HepG2 (cell line): ENCODE measurements at regions not wholly inside any gene's neighbourhood (a gene's known extent, or its start where the extent isn't known, plus 50 kb on each side); places are given as distances from the start of the nearest gene placed in this dataset.
A peak's percentile ranks its signal among the peaks of the same experiment; 100 is the strongest.

Experiments
- ATAC-seq: fragments of 200-7000 bp; cut with Tn5 transposase; 3 replicates; pipeline ENCODE4 v1.9.1; 2020; ENCODE audit warnings: mild to moderate bottlenecking, moderate library complexity
- BruUV-seq: library from RNA; stranded (reverse); fragments of 400-500 nt; replicated peaks from 2 replicates; lab custom pipeline; 2021; lab: Mats Ljungman, UMichigan
- CTCF ChIA-PET: fragments of 300-600 bp; formaldehyde crosslinking; extraction: SDS; loops from one replicate; lab custom pipeline; 2021; ENCODE audit warnings: low total read pairs, inconsistent platforms, low intra/inter-chr PET ratio; lab: Yijun Ruan, JAX
- POLR2A ChIA-PET: fragments of 350-600 bp; sonication (Branson Sonifier 250); formaldehyde crosslinking; loops from one replicate; lab custom pipeline; 2020; ENCODE audit warnings: antibody characterized with exemption, inconsistent platforms; lab: Yijun Ruan, JAX
- DNase-seq: peaks from one replicate; pipeline ENCODE4 v3.0.0-alpha.2; 2015; ENCODE audit warnings: low spot score
- FAIRE-seq: peaks from 3 replicates; lab custom pipeline; 2011; peaks lifted over from hg19 to GRCh38; lab: Jason Lieb, UNC
- H2AFZ ChIP-seq: one replicate; pipeline ENCODE4 v1.6.1; 2011; ENCODE audit warnings: low read length, inconsistent platforms
- H3K27ac ChIP-seq: fragments of 300-600 bp; 3 replicates; pipeline ENCODE4 v1.8.0; 2011; ENCODE audit warnings: mixed run types, mild to moderate bottlenecking, mixed read lengths, low read length, inconsistent platforms; ENCODE audit not compliant: insufficient read depth; ENCODE audit errors: extremely low read length
- H3K27me3 ChIP-seq, 2 experiments: fragments of 200-600 bp in 1 of 2; 2 replicates in 1 of 2; 3 replicates in 1 of 2; pipeline versions ENCODE4 v1.6.0 to v1.8.0; 2011; ENCODE audit warnings: low read length in 2 of 2, mild to moderate bottlenecking in 2 of 2, moderate library complexity in 2 of 2, inconsistent platforms in 1 of 2; ENCODE audit not compliant: insufficient read depth in 2 of 2, control insufficient read depth in 1 of 2
- H3K36me3 ChIP-seq, 2 experiments: fragments of 200-600 bp in 1 of 2; replicated peaks in 1 of 2; 2 replicates in 1 of 2; 3 replicates in 1 of 2; pipeline versions ENCODE4 v1.5.1 to v1.8.0; 2011; ENCODE audit warnings: low read length in 2 of 2, inconsistent platforms in 1 of 2; ENCODE audit not compliant: insufficient read depth in 2 of 2, control insufficient read depth in 1 of 2
- H3K4me1 ChIP-seq: 2 replicates; pipeline ENCODE4 v1.5.1; 2012; ENCODE audit warnings: low read length, inconsistent platforms; ENCODE audit not compliant: insufficient read depth
- H3K4me2 ChIP-seq: 2 replicates; pipeline ENCODE4 v1.6.0; 2011; ENCODE audit warnings: low read depth, low read length, inconsistent platforms
- H3K4me3 ChIP-seq, 3 experiments: fragments of 200-600 bp in 1 of 3; sonication (generic), shearing (Covaris generic) in 1 of 3; replicated peaks in 1 of 3; 2 replicates each; pipeline ENCODE4 v1.5.1; 2011 to 2016; ENCODE audit warnings: low read length in 3 of 3, inconsistent platforms in 2 of 3, low read depth in 2 of 3, mild to moderate bottlenecking in 2 of 3, control low read depth in 1 of 3, mixed read lengths in 1 of 3; ENCODE audit not compliant: insufficient read depth in 1 of 3
- H3K79me2 ChIP-seq: one replicate; pipeline ENCODE4 v1.6.1; 2011; ENCODE audit warnings: low read length, inconsistent platforms; ENCODE audit not compliant: insufficient read depth
- H3K9ac ChIP-seq: 2 replicates; pipeline ENCODE4 v1.6.0; 2011; ENCODE audit warnings: mild to moderate bottlenecking, low read depth, low read length, inconsistent platforms; ENCODE audit not compliant: insufficient read depth
- H3K9me3 ChIP-seq: 2 replicates; pipeline ENCODE4 v1.5.1; 2012; ENCODE audit warnings: mild to moderate bottlenecking, low read length
- H4K20me1 ChIP-seq: 2 replicates; pipeline ENCODE4 v1.6.0; 2011; ENCODE audit warnings: inconsistent platforms, mild to moderate bottlenecking, low read length, moderate library complexity; ENCODE audit not compliant: insufficient read depth
- ARHGAP35 ChIP-seq: sonication (generic); formaldehyde crosslinking; IDR thresholded peaks from 2 replicates; pipeline ENCODE4 v1.9.0; 2022; ENCODE audit warnings: mild to moderate bottlenecking, inconsistent platforms, moderate library complexity, missing genetic modification reagents, borderline replicate concordance
- BCL6 ChIP-seq: IDR thresholded peaks from 2 replicates; pipeline ENCODE4 v1.6.1; 2016; ENCODE audit warnings: missing genetic modification reagents, missing compliant biosample characterization
- HDAC2 ChIP-seq: sonication (generic); formaldehyde crosslinking; IDR thresholded peaks from 2 replicates; pipeline ENCODE4 v1.4.0; 2020; ENCODE audit warnings: missing genetic modification reagents
- HOXD1 ChIP-seq: sonication (generic); formaldehyde crosslinking; IDR thresholded peaks from 2 replicates; pipeline ENCODE4 v1.5.0; 2020; ENCODE audit warnings: missing genetic modification reagents
- KDM5B ChIP-seq: sonication (generic); formaldehyde crosslinking; IDR thresholded peaks from 2 replicates; pipeline ENCODE4 v1.4.0; 2020; ENCODE audit warnings: missing genetic modification reagents, mild to moderate bottlenecking, borderline replicate concordance
- MED1 ChIP-seq: sonication (generic); formaldehyde crosslinking; IDR thresholded peaks from 2 replicates; pipeline ENCODE4 v1.4.0; 2020; ENCODE audit warnings: missing genetic modification reagents
- MED8 ChIP-seq: sonication (generic); formaldehyde crosslinking; IDR thresholded peaks from 2 replicates; pipeline ENCODE4 v1.8.1; 2023; ENCODE audit warnings: mild to moderate bottlenecking, missing genetic modification reagents; ENCODE audit not compliant: insufficient replicate concordance
- NONO ChIP-seq, 2 experiments: fragments of 450-650 bp in 1 of 2; sonication (generic) in 1 of 2; formaldehyde crosslinking in 1 of 2; IDR thresholded peaks in 1 of 2; conservative IDR thresholded peaks in 1 of 2; 2 replicates each; pipeline versions ENCODE4 v1.6.1 to v1.8.0; 2017 to 2022; ENCODE audit warnings: mild to moderate bottlenecking in 1 of 2, missing genetic modification reagents in 1 of 2, moderate library complexity in 1 of 2
- ONECUT2 ChIP-seq: sonication (generic); formaldehyde crosslinking; IDR thresholded peaks from 2 replicates; pipeline ENCODE4 v1.4.0; 2020; ENCODE audit warnings: missing genetic modification reagents
- SP5 ChIP-seq: IDR thresholded peaks from 2 replicates; pipeline ENCODE4 v1.6.1; 2016; ENCODE audit warnings: low read depth, borderline replicate concordance
- TBX2 ChIP-seq: sonication (generic); formaldehyde crosslinking; IDR thresholded peaks from 2 replicates; pipeline ENCODE4 v1.5.0; 2020; ENCODE audit warnings: missing genetic modification reagents, mild to moderate bottlenecking, borderline replicate concordance
- ZNF614 ChIP-seq: IDR thresholded peaks from 2 replicates; pipeline ENCODE4 v1.6.1; 2018; ENCODE audit warnings: missing biosample characterization, missing genetic modification reagents, inconsistent platforms, borderline replicate concordance
- ZNF746 ChIP-seq: sonication (generic); formaldehyde crosslinking; IDR thresholded peaks from 2 replicates; pipeline ENCODE4 v1.8.0; 2022; ENCODE audit warnings: mild to moderate bottlenecking, missing genetic modification reagents
- ZSCAN9 ChIP-seq: IDR thresholded peaks from 2 replicates; pipeline ENCODE4 v1.6.1; 2016; ENCODE audit warnings: borderline replicate concordance
- WGBS: methylation state at CpG from one replicate; pipeline ENCODE4 v1.1.6; 2017; ENCODE audit warnings: low lambda C conversion rate; 5-methylcytosine and 5-hydroxymethylcytosine counted together
- in situ Hi-C: cut with HindIII; loops from 2 replicates; pipeline ENCODE4 v1.10.0; 2017; ENCODE audit warnings: low pct_unique_long_range_greater_than_20kb; ENCODE audit not compliant: extremely low pct_ligation_motif_present
- intact Hi-C: fragments of 100-400 bp; cut with micrococcal nuclease; formaldehyde crosslinking; loops from one replicate; pipeline ENCODE4 v1.10.0; 2022; ENCODE audit not compliant: unreplicated experiment
- TF ChIP-seq, protein P1 (sequence below): IDR thresholded peaks from 2 replicates; pipeline ENCODE4 v1.6.1; 2018; ENCODE audit warnings: missing genetic modification reagents, mild to moderate bottlenecking, missing compliant biosample characterization
- TF ChIP-seq, protein P2 (sequence below): sonication (generic); formaldehyde crosslinking; IDR thresholded peaks from 2 replicates; pipeline ENCODE4 v1.4.0; 2020; ENCODE audit warnings: mild to moderate bottlenecking, missing genetic modification reagents
- TF ChIP-seq, protein P3 (sequence below): sonication (generic); formaldehyde crosslinking; IDR thresholded peaks from 2 replicates; pipeline ENCODE4 v1.4.0; 2020; ENCODE audit warnings: mild to moderate bottlenecking, missing genetic modification reagents
- TF ChIP-seq, protein P4 (sequence below): sonication (generic); formaldehyde crosslinking; IDR thresholded peaks from 2 replicates; pipeline ENCODE4 v1.8.0; 2022; ENCODE audit warnings: missing genetic modification reagents, mild to moderate bottlenecking, moderate library complexity, borderline replicate concordance

DNA sequence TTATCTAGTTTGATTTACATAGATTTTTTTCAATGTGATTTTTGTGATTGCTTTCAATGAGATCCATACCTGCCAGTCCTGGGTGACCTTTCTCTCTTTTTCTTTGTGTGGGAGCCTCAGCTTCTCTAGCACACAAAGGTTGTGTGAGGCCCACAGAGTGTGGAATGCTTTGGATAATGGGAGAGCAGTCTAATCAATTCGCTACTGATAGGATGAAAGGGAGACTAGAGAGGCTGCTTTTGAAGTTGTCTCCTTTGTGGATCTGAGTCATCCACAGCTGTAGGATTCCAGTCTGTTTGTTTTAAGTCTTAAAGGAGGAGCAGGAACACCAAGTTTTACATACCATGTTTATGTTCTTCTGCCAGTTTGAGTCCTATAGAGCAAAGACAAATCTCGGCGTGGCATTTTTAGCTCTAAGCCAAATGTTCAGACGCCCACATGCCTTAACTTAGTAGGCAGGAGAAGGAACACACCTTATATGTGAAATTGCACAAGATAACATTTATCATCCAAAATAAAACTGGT, 330.0 kb downstream of the ARL4A start:
- in situ Hi-C loops = loop anchor here (5.0 to 10.0 kb wide), 2 partner anchors 73 to 375 kb away; no protein-coding TSS in a partner anchor
- Histone ChIP-seq H3K9me3 (no peaks in the 10 kb centered on the region), H3K9ac (peak overlapping the region; percentile 79), H3K4me2 (peak overlapping the region; percentile 81), H3K79me2 (no peaks in the 10 kb centered on the region), H3K27me3 (no peaks in the 10 kb centered on the region), H2AFZ (no peak overlapping the region), H4K20me1 (no peaks in the 10 kb centered on the region), H3K36me3 (no peaks in the 10 kb centered on the region), H3K4me1 (peaks cover 65% of the 10 kb centered on the region), H3K27ac (peak overlapping the region; percentile 97), H3K4me3 (peak overlapping the region; percentile 3 to 48 (median 27); a peak in 3 of 6 replicates)
- ATAC-seq (peak; percentile 99), DNase-seq (peak; percentile 100), FAIRE-seq (peak; percentile 88)
- CTCF ChIA-PET = no interaction called here
- POLR2A ChIA-PET = interaction anchor here (0.7 to 2.8 kb wide), 16 partner anchors 10 to 379 kb away, joined by 3 to 20 read pairs (median 6); partner anchors contain the start of gene ARL4A
- WGBS = 1% methylated on average over 4 of the region's 4 CpGs
- BruUV-seq = no TSS peak
- intact Hi-C loops = loop anchor here (1.0 to 5.0 kb wide), 6 partner anchors 76 to 377 kb away; partner anchors contain the start of gene ARL4A
- TF ChIP-seq ARHGAP35 (CRISPR knock-in tag) (no peak), ONECUT2 (CRISPR knock-in tag) (peak; percentile 96), ZNF614 (peak; percentile 77; the same call in 1 of the 2 replicates), TBX2 (CRISPR knock-in tag) (peak; percentile 91), SP5 (peak; percentile 98), ZNF746 (CRISPR knock-in tag) (0 out of 2 replicates have a peak, but pooled peaks have one; percentile 19), NONO (IDR thresholded peaks at IDR 0.05) (no peak), NONO (CRISPR knock-in tag; conservative IDR thresholded peaks at IDR 0.05) (0 out of 2 replicates have a peak, but pooled peaks have one; percentile 19), ZSCAN9 (CRISPR knock-in tag) (peak; percentile 90), HDAC2 (CRISPR knock-in tag) (peak; percentile 98), BCL6 (CRISPR knock-in tag) (peak; percentile 93), KDM5B (CRISPR knock-in tag) (no peak), HOXD1 (CRISPR knock-in tag) (peak; percentile 24; the same call in 1 of the 2 replicates), MED1 (CRISPR knock-in tag) (peak; percentile 94), MED8 (no peak)
- TF ChIP-seq, protein P1, sequence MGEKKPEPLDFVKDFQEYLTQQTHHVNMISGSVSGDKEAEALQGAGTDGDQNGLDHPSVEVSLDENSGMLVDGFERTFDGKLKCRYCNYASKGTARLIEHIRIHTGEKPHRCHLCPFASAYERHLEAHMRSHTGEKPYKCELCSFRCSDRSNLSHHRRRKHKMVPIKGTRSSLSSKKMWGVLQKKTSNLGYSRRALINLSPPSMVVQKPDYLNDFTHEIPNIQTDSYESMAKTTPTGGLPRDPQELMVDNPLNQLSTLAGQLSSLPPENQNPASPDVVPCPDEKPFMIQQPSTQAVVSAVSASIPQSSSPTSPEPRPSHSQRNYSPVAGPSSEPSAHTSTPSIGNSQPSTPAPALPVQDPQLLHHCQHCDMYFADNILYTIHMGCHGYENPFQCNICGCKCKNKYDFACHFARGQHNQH (CRISPR knock-in tag) = peak; percentile 82; the same call in 1 of the 2 replicates
- TF ChIP-seq, protein P2, sequence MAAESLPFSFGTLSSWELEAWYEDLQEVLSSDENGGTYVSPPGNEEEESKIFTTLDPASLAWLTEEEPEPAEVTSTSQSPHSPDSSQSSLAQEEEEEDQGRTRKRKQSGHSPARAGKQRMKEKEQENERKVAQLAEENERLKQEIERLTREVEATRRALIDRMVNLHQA = 0 out of 2 replicates have a peak, but pooled peaks have one; percentile 23
- TF ChIP-seq, protein P3, sequence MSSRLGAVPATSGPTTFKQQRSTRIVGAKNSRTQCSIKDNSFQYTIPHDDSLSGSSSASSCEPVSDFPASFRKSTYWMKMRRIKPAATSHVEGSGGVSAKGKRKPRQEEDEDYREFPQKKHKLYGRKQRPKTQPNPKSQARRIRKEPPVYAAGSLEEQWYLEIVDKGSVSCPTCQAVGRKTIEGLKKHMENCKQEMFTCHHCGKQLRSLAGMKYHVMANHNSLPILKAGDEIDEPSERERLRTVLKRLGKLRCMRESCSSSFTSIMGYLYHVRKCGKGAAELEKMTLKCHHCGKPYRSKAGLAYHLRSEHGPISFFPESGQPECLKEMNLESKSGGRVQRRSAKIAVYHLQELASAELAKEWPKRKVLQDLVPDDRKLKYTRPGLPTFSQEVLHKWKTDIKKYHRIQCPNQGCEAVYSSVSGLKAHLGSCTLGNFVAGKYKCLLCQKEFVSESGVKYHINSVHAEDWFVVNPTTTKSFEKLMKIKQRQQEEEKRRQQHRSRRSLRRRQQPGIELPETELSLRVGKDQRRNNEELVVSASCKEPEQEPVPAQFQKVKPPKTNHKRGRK (CRISPR knock-in tag) = no peak
- TF ChIP-seq, protein P4, sequence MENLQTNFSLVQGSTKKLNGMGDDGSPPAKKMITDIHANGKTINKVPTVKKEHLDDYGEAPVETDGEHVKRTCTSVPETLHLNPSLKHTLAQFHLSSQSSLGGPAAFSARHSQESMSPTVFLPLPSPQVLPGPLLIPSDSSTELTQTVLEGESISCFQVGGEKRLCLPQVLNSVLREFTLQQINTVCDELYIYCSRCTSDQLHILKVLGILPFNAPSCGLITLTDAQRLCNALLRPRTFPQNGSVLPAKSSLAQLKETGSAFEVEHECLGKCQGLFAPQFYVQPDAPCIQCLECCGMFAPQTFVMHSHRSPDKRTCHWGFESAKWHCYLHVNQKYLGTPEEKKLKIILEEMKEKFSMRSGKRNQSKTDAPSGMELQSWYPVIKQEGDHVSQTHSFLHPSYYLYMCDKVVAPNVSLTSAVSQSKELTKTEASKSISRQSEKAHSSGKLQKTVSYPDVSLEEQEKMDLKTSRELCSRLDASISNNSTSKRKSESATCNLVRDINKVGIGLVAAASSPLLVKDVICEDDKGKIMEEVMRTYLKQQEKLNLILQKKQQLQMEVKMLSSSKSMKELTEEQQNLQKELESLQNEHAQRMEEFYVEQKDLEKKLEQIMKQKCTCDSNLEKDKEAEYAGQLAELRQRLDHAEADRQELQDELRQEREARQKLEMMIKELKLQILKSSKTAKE (CRISPR knock-in tag) = 0 out of 2 replicates have a peak, but pooled peaks have one; percentile 61
